Left ventricle myocardium inferior (tissue), 1 donor: ENCODE measurements at regions not wholly inside any gene's neighbourhood (a gene's known extent, or its start where the extent isn't known, plus 50 kb on each side); places are given as distances from the start of the nearest gene placed in this dataset.

Experiments used
- DNase-seq: peaks from one replicate; pipeline ENCODE4 v3.0.0-alpha.2; 2020
- H3K27ac ChIP-seq: fragments of 200-600 bp; replicated peaks from 2 replicates; pipeline ENCODE4 v1.8.0; 2021
- H3K27me3 ChIP-seq: fragments of 200-600 bp; 2 replicates; pipeline ENCODE4 v1.8.0; 2021; ENCODE audit warnings: low read depth
- H3K36me3 ChIP-seq: fragments of 200-600 bp; 2 replicates; pipeline ENCODE4 v1.8.0; 2021
- H3K4me1 ChIP-seq: fragments of 200-600 bp; 2 replicates; pipeline ENCODE4 v1.8.0; 2021
- H3K4me3 ChIP-seq: fragments of 200-600 bp; 2 replicates; pipeline ENCODE4 v1.8.0; 2021; ENCODE audit warnings: mild to moderate bottlenecking, moderate library complexity
- H3K9me3 ChIP-seq: fragments of 200-600 bp; replicated peaks from 2 replicates; pipeline ENCODE4 v1.8.0; 2021
- intact Hi-C: fragments of 100-400 bp; cut with micrococcal nuclease; formaldehyde crosslinking; loops from one replicate; pipeline ENCODE4 v1.11.0; 2022
- TF ChIP-seq, protein P1 (sequence below): fragments of 200-600 bp; IDR thresholded peaks from 2 replicates; pipeline ENCODE4 v1.8.0; 2021; ENCODE audit warnings: antibody characterized with exemption, mild to moderate bottlenecking, borderline replicate concordance
- donor health status: DM: no; HTN: yes; CAD: no; lungs with severe emphysema.

DNA sequence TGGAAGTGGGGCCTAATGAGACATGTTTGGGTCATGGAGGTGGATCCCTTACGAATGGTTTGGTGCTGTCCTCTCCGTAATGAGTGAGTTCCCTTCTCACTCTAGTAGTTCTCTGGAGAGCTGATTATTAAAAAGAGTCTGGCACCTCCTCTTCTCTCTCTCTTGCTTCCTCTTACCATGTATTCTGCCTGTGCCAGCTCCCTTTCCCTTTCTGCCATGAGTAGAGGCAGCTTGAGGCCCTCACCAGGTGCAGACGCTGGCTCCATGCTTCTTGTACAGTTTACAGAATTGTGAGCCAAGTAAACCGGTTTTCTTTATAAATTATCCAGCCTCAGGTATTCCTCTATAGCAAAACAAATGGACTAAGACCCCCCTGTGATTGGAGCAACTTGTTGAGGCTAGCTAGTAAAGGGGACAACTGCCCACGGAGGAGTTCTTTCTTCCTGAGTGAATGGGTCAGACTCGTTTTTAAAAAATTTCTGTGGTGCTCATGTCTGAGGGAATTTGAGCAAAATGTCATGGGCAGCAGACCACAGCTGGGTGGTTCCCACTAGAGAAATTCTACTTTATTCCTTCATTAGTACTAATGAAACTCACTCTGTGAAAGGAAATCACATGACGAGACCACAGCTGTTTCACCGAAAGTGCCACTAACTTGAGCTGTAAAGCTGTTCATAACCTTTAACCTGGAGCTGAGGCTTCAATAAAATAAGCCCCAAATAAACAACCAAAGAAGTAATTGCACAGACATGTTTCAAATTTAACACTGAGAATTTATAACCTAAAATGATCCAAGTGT, 210.0 kb downstream of the NFKBIZ start:
- DNase-seq, result no peak
- H3K4me3 ChIP-seq, result no peak overlapping the region
- no peaks in the 10 kb centered on the region for H3K9me3 ChIP-seq
- intact Hi-C loops, result no loop called here
- no peaks in the 10 kb centered on the region for H3K4me1 ChIP-seq
- TF ChIP-seq, protein P1, sequence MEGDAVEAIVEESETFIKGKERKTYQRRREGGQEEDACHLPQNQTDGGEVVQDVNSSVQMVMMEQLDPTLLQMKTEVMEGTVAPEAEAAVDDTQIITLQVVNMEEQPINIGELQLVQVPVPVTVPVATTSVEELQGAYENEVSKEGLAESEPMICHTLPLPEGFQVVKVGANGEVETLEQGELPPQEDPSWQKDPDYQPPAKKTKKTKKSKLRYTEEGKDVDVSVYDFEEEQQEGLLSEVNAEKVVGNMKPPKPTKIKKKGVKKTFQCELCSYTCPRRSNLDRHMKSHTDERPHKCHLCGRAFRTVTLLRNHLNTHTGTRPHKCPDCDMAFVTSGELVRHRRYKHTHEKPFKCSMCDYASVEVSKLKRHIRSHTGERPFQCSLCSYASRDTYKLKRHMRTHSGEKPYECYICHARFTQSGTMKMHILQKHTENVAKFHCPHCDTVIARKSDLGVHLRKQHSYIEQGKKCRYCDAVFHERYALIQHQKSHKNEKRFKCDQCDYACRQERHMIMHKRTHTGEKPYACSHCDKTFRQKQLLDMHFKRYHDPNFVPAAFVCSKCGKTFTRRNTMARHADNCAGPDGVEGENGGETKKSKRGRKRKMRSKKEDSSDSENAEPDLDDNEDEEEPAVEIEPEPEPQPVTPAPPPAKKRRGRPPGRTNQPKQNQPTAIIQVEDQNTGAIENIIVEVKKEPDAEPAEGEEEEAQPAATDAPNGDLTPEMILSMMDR, result no peak
- no peaks in the 10 kb centered on the region for H3K36me3 ChIP-seq
- H3K27ac ChIP-seq, result no peak overlapping the region
- no peaks in the 10 kb centered on the region for H3K27me3 ChIP-seq

DNA sequence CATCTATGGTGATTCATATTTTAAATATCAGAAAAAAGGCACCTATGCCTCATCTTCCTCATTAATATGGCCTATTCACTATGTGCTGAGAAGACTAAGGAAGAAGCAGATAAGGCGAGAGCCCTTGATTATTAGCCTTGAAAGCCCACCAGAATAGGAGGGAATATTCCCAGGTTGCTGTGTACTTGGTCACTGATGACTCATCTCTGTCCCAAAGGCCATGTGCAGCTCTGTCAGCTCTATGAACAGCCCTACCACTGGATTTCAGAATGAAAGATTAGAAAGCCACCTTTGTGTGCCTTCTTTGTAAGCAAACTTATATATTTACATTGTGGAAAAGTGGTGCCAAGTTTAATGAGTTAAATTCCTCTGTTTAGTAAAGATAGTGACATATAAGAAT, 211.5 kb downstream of the NFKBIZ start:
- H3K36me3 ChIP-seq, result no peaks in the 10 kb centered on the region
- H3K27me3 ChIP-seq, result no peaks in the 10 kb centered on the region
- no peak for DNase-seq
- TF ChIP-seq, protein P1, result no peak
- no peaks in the 10 kb centered on the region for H3K4me1 ChIP-seq
- no peaks in the 10 kb centered on the region for H3K9me3 ChIP-seq
- intact Hi-C loops, result no loop called here
- no peak overlapping the region for H3K4me3 ChIP-seq
- no peak overlapping the region for H3K27ac ChIP-seq

DNA sequence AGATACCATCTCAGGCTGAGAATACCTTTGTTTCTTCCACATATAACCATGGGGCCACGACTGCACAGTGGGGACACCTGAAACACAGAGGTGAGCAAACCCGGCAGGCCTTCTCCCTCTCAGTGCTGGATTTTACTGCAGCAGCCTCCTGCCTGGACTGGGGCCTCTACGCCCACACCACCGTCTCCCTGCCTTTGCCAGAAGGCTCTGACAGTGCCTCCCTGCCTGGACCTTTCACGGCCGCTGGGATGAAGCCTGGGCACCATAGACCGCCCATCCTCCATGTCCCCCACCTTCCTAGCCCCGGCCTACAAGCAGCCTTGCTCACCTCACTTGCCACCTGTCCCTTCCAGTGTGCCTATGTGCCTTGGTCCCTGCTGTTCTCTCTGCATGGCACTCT, 214.3 kb downstream of the NFKBIZ start:
- no peak for DNase-seq
- Histone ChIP-seq H3K4me3 (no peak overlapping the region), H3K9me3 (no peaks in the 10 kb centered on the region), H3K4me1 (no peaks in the 10 kb centered on the region), H3K27ac (no peak overlapping the region), H3K27me3 (no peaks in the 10 kb centered on the region), H3K36me3 (no peaks in the 10 kb centered on the region)
- TF ChIP-seq, protein P1, result no peak
- intact Hi-C loops, result no loop called here

DNA sequence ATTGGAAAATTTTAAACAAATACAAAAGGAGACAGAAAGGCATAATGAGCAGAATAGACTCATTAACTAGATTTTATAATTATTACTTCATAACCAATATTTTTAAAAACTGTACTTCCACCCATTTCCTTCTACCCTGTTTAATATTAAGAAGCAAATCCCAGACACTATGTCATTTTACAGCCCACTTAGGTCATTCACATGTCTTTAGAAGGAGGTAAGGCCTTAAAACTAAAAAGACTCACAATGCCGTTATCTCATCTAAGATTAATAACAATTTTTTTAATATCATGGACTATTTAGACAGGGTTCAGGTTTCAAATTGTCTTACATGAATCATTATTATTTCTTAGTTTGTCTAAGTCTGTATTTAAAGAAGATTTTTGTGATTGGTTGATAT, 217.2 kb downstream of the NFKBIZ start:
- H3K4me1 ChIP-seq, result no peaks in the 10 kb centered on the region
- H3K36me3 ChIP-seq, result no peaks in the 10 kb centered on the region
- no peak overlapping the region for H3K4me3 ChIP-seq
- intact Hi-C loops, result no loop called here
- no peak for DNase-seq
- H3K27ac ChIP-seq, result no peak overlapping the region
- TF ChIP-seq, protein P1, result no peak
- no peaks in the 10 kb centered on the region for H3K27me3 ChIP-seq
- H3K9me3 ChIP-seq, result peaks cover 5% of the 10 kb centered on the region

DNA sequence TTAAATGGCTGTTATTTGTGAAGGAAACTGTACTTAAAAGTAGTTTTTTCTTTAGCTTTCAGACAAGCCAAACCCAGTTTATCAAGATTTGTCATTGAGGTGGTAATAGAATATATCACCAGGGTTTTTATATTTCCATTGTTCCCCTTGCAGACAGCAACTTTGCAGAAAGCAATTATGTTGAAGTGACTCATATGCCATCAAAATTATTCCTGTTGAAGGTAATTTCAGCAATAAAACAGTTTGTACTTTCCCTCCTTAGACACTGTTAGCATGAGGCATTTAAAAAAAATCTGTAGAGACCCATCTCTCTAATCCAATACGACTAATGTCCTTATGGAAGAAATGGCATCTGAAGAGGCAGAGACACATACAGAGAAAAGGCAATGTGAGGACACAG, 219.0 kb downstream of the NFKBIZ start:
- no peak for DNase-seq
- Histone ChIP-seq H3K27me3 (no peaks in the 10 kb centered on the region), H3K36me3 (no peaks in the 10 kb centered on the region), H3K4me1 (no peaks in the 10 kb centered on the region), H3K9me3 (peaks cover 5% of the 10 kb centered on the region), H3K4me3 (no peak overlapping the region), H3K27ac (no peak overlapping the region)
- intact Hi-C loops, result no loop called here
- TF ChIP-seq, protein P1, result no peak
